ENCODE measurements at regions not wholly inside any gene's neighbourhood (a gene's known extent, or its start where the extent isn't known, plus 50 kb on each side); places are given as distances from the start of the nearest gene placed in this dataset.

GRCh38 chr4:35836596-35836995, 407.7 kb downstream of the ARAP2 start:
- no peak for DNase-seq (ENCODE audit: extremely low spot score)
- POLR2A ChIA-PET, result interaction anchor here (0.5 kb wide), 1 partner anchor 20 kb away, joined by 4 read pairs; no protein-coding TSS in a partner anchor
- no peak for TF ChIP-seq CTCF (IDR thresholded peaks at IDR 0.05; ENCODE audit: control extremely low read depth, extremely low read depth, low read depth, missing control alignments)
- CTCF ChIA-PET, result no interaction called here

GRCh38 chr4:35867057-35867456, 377.3 kb downstream of the ARAP2 start:
- CTCF ChIA-PET, result interaction anchor here (1.6 kb wide), 1 partner anchor 19 kb away, joined by 3 read pairs; no protein-coding TSS in a partner anchor
- no peak for DNase-seq (ENCODE audit: extremely low spot score)
- POLR2A ChIA-PET, result no interaction called here
- no peak for TF ChIP-seq CTCF (IDR thresholded peaks at IDR 0.05; ENCODE audit: control extremely low read depth, extremely low read depth, low read depth, missing control alignments)

- CTCF ChIA-PET, result interaction anchor here (1.0 to 1.3 kb wide), 2 partner anchors 9 to 16 kb away, joined by 3 read pairs; no protein-coding TSS in a partner anchor
- DNase-seq (ENCODE audit: extremely low spot score), result no peak
- POLR2A ChIA-PET, result no interaction called here
- TF ChIP-seq CTCF (IDR thresholded peaks at IDR 0.05; ENCODE audit: control extremely low read depth, extremely low read depth, low read depth, missing control alignments), result no peak
Measured at GRCh38 chr4:35872273-35872672, 372.0 kb downstream of the ARAP2 start.

- DNase-seq (ENCODE audit: extremely low spot score), result no peak
- CTCF ChIA-PET, result interaction anchor here (1.4 kb wide), 2 partner anchors 9 to 21 kb away, joined by 4 to 7 read pairs; no protein-coding TSS in a partner anchor
- POLR2A ChIA-PET, result no interaction called here
- TF ChIP-seq CTCF (IDR thresholded peaks at IDR 0.05; ENCODE audit: control extremely low read depth, extremely low read depth, low read depth, missing control alignments), result no peak
Measured at GRCh38 chr4:35879479-35879878, 364.8 kb downstream of the ARAP2 start.

GRCh38 chr4:35883108-35883507, 361.2 kb downstream of the ARAP2 start:
- CTCF ChIA-PET, result no interaction called here
- POLR2A ChIA-PET, result no interaction called here
- DNase-seq (ENCODE audit: extremely low spot score), result no peak
- no peak for TF ChIP-seq CTCF (IDR thresholded peaks at IDR 0.05; ENCODE audit: control extremely low read depth, extremely low read depth, low read depth, missing control alignments)

- ChIA-PET POLR2A (no interaction called here), CTCF (interaction anchor here (1.0 kb wide), 1 partner anchor 12 kb away, joined by 3 read pairs; no protein-coding TSS in a partner anchor)
- no peak for DNase-seq (ENCODE audit: extremely low spot score)
- no peak for TF ChIP-seq CTCF (IDR thresholded peaks at IDR 0.05; ENCODE audit: control extremely low read depth, extremely low read depth, low read depth, missing control alignments)
Measured at GRCh38 chr4:35884714-35885480, 359.4 kb downstream of the ARAP2 start.
